Hematopoietic multipotent progenitor cell treated with erythropoietin and hydrocortisone succinate and interleukin-3 and kit ligand, for 4 days (in vitro differentiated cells): ENCODE measurements at regions not wholly inside any gene's neighbourhood (a gene's known extent, or its start where the extent isn't known, plus 50 kb on each side); places are given as distances from the start of the nearest gene placed in this dataset.

Experiments used
- DNase-seq: peaks from one replicate; pipeline ENCODE4 v3.0.0-alpha.2; 2015

DNA sequence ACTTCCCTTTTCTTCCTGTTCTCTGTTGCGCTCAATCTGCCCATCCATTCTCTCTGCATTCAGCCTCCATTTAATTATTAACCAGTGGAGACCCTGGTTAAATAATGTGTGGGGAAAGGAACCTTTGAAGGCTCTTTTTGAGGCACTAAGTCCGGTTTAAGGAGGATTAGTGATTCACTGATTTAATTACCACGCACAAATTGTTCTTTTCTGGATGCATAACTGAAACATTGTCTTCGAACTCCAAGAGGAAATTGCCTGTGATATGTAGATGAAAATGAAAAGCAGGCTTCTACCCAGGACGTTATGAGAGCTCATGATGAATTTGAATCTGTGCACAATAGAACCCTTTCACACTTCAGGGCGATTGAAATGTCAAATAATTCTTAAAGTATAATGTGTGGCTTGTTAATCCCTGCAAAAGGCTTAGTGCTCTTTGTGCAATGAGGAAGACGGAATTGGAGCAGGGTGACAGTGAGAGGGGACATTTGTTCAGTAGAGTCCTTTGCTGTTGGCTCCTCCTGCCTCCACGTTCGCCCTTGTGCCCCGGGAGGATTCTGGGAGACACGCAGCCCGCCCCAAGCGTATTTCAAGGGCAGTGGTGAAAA, 51.1 kb upstream of the ZNF236 start:
- no peak for DNase-seq

DNA sequence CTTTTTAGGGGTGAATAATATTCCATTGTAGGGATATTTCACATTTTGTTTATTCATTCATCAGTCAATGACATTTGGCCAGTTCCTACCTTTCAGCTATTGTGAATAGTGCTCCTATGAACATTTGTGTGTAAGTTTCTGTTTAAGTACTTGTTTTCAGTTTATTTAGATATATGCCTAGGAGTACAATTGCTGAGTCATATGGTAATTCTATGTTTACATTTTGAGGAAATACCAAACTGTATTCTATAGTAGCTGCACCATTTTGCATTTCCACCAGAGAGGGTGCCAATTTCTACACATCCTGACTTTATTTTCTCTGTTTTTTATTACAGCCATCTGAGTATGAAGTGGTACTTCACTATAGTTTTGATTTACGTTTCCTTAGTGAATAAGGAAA, 54.4 kb upstream of the ZNF236 start:
- DNase-seq: no peak

DNA sequence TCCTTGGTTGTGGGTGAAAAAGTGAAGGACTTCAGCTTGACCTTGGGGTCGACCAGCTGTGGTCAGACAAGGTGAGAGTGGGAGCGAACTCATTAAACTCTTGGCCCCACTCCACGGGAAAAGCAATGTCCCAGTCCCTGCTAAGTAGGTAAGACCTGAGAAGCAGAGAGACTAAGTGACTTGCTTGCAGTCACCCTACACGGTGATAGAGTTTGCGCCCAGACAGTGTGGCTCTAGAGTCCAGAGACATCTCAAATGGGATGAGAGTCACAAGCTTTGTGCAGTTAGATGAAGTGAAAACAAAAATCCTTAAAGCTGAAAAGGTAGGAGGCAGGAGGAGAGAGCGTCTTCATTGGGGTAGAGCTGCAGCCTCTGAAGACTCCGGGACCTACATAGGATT, 55.9 kb upstream of the ZNF236 start:
- no peak for DNase-seq

DNA sequence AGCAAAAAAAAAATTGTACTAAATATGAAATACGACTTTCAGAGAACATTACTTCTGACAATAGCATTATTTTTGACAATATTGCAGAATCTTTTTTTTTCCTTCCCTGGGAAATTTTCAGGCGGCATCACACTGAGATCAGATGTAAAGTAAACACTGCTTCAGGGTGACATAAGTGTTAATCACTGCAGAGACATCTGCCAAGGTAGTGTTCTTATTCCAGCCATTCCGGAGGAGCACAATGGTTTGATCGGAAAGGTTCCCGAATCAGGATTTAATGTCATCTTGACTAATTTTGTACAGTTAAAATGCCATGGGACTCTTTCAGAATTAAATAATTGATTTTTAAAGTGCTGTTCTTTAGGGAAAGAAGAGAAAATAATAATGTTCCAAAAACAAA, 56.7 kb upstream of the ZNF236 start:
- DNase-seq: no peak

DNA sequence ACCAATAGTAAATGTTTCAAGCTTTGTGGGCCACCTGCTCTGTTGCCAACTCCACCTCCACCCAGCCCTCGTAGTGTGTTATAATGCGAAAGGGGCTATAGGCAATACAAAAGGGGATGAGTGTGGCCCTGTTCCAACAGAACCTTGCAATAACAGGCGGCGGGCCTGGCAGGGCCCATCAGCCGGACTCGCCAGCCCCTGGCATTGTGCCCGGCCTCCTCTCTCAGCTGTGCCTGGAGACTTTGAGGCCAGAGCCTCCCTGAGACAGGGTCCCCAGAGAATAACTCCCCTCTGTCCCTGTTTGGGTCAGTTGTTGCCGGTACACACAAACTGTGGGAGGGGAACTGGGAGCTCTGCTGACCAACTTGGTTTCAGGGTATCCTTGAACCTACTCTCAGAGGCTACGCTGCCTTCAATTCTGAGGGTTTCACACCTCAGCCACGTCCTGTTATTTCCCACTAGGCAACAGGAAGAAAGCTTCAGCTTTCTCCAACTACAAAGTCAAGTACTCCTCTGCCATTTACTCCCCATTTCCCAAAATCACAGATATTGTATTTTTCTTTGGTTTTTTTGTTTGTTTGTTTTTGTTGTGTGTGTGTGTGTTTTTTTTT, 58.0 kb upstream of the ZNF236 start:
- no peak for DNase-seq

DNA sequence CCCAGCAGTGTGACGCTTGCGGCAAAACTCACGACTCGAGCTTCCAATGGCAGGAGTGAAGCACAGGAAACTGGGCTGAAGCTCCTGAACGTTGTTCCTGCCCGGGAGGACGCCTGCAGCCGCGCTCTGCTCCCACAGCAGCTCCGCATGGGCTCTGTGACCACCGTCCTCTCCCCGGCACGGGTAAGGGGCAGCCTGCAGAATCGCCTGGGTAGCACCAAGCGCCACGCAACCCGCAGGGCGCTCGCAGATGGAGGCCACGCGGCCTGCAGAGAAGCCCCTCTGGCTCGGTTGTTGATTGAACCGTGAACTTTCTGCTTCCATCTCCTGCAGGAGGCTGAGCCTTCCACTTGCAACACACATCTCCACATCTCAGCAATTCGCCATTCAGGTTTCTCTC, 63.3 kb upstream of the ZNF236 start:
- no peak for DNase-seq

DNA sequence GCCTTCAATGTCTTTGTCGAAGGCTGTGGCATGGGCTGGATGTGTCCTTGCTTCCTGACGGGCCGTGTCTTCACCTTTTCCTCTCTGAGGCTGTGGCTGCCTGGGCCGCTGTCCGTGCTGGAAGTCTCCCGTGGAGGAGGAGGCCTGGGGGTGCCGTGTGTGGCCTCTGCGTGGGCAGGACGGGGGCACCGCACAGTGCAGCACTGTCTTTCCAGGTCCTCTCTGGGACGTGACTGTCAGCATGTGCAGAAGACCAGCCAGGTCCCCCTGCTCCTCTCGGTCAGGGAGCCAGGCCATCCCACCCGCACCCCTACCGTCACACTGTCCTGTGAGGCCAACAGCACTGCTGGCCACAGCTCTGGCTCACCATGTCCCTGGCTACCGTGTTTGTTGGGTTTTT, 64.4 kb upstream of the ZNF236 start:
- no peak for DNase-seq

DNA sequence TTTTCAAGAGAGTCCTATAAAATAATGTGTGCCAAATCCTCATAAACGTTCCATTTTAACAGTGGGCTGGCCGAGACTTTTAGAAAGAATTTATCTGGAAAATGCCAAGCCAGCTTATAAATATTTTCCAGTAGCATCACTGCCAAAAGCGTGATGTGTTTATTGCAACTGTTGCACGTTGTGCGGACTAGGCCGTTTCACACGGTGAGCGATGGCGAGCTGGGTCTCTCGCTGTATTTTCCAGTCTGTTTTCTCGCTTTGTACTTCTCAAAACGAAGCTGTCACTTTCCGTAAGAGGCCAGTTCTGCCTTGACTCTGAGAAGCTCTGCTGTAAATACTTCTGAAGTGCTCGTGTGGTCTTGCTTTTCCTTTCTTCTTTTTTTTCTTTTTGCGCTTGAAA, 65.0 kb upstream of the ZNF236 start:
- DNase-seq: no peak

DNA sequence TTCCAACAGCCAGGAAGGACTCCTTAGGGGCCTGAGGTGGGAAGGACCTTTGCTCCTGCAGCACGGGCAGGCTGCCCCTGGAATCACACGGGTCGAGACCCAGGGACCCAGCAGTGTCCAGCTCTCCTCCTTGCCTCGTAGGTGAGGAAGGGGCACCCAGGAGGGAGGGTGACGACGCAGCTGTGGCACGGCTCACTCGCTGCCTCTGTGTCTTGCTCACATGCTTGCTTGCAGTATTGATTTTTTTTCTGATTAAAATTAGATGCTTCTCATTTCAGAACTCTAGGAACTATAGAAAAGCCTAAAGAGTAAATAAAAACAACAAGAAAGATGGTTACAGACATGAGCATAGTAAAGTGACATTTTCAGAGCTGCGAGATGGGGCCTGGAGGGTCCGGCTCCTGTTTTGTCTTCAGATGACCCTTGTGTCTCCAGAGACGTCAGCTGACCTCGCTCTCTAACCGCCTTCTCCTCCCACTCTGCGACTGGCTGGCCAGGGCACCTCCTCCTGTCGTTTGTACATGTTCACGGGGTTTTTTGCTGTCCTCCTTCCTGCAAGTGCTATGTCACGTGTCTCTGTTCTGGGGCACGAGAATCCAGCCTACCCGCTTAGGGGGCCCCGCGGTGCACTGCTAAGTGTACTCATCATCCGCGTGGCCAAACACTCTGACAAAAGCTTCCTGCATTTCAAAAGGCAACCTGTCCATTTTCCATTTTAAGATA, 65.7 kb upstream of the ZNF236 start:
- DNase-seq: no peak

DNA sequence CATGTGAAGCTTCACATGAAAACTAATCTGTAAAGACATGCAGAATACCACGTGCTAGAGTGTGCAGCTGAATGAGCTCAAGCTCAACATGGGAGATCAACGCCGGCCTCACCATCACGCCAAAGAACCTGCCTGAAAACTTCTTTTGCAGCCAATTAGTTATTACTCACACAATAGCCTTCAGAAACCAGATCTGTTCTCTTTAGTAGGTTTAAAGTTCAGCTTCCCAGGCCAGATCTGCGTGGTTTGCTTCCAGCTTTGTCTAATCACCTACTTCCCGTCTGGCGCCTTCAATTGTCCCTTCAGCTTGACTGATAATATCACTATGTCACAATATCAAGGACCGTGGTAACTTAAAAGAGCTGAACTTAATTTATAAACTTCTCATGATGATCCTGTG, 68.0 kb upstream of the ZNF236 start:
- peak; percentile 22 for DNase-seq

DNA sequence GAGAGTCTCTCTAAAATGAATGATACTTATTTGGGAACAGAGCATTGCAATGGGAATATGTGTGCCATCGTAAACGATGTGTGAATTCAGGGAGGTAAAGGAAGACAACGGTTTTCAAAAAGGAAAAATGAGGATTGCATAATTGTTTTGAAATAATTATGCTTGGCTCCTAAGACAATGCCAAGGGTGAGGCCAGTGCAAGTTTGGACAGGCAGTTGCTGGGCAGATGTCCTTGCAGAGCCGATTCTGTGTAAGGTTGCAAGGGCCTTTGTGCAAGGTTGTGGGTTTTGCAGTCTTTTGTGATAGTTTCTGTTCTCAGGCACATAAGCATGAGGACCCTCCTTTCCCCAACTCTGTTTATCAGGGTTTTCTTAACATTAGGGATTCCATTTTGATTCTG, 70.0 kb upstream of the ZNF236 start:
- no peak for DNase-seq

DNA sequence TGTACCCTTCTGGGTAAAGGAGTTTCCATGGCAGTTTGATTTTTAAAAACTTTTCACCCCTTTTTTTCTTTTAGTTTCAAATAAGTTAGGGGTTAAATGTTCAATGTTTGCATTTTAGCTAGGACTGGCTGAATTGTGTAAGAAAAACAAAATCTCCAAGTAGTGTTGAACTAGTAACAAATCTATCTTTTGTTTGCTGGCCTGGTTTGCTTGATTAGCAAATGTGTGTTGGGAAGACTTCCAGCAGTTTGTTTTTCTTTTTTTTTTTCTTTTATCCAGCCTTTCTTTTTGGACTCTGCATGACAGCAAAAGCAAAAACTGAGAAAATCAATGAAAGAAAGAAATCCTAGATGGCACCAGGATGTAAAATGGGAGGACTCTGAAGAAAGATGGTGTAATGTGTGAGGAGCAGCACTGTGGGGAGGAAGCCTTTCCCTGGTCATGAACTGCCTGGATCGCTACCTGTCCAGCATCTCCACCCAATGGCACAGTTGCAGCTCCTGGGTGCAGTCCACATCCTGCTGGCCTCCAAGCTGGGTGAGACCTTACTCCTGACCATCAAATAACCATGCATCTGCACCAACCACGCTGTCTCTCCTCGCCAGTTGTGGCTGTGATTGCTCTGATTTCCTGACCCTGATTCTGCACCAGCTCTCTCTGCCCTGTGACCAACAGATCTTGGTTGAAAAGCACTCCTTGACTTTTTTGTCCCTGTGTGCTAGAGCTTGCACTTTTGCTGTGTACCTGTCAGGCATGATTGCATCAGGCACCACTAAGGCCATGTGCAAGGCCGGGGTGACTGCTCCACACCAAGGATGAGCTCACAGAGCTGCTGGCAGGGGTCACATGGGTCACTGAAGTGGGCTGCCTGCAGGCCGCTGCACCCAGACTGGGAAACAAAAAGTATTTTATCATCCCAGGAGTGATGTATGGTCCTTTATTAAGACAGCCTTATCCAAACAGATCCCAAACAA, 71.2 kb upstream of the ZNF236 start:
- no peak for DNase-seq

DNA sequence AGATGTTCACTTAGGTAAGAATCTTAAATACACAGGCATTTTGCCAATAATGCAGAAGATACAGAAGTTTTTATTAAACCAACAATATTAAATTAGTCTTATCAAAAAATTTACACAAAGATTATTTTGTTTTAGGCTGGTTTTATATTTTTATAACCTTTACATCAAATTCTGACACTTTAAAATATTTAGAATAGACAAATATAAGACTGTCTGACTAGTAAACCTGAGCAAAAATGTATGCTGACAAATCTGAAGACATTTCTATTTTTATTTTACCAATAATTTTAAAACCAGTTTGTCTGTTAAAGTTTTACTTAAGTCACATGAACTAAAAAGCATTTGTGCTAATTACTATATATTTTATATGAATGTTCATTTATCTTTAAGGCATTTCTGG, 72.1 kb upstream of the ZNF236 start:
- no peak for DNase-seq

DNA sequence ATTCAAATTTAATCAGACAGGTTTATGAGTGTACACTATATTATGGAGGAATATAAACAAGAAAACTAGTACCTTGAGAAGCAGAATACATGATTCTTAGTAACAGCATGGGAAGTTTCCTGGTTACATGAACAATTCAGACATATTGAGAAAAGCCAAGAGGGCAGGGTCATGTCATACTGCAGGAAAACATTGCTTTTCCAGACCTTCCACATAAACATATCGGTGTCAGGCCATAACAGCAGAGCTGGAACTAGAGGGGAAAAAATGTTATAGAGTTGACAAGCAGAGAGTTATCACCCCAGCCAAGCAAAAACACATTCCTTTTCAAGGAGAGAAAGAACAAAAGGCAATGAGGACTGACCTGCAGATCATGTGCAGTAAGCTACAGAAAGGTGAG, 74.7 kb upstream of the ZNF236 start:
- DNase-seq: no peak

DNA sequence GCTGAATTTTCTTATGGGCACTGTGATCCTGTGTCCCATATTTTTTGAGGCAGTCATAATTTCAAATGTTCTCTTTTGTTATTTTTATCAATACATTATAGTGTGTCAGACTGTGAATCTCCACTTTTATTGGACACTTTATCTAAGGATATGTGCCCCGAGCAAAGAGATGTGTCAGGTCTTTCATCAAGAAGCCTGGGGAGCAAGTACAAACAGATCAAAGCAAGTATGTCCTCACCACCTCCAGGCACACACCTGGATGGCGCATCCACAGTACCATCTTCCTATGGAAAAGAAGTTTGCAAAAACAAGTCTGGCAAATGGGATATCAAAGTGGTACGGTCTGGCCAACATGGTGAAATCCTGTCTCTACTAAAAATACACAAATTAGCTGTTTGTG, 81.0 kb upstream of the ZNF236 start:
- no peak for DNase-seq

DNA sequence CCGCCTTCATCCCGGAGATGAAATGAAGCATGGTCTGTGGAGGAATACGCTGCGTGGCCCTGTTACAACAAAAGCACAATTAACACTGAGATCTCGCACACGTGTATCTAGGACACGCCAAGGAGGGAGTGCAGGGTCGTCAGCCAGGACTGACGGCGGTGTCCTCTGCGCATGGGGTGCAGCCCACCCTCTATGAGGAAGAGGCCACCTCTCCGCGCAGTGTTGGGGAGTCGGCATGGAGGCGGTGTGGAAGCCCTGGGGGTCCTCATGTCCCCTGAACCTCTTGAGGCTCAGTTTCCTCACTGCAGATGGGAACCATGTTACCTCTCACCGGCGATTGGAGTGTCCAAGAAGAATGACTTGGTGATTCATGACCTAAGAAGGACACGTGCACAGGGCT, 86.0 kb upstream of the ZNF236 start:
- DNase-seq: no peak

DNA sequence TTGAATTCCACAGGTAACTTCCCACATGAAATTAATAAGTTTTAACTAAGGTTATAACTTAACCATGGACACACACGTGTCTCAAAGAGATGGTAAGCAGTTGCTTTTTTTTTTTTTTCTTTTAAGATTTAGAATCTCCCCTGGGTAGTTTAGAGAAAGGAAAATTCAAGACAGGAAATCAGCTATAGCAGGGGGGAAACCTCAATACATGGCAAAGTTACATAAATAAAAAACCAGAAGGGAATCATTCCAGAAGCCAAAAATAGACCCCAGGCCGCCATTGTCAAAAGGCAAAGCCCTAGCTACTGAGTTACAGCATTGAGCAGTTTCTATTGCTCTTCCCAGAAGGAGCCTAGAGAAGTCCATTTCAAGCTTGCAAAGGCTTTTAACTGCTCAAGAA, 91.5 kb upstream of the ZNF236 start:
- no peak for DNase-seq

DNA sequence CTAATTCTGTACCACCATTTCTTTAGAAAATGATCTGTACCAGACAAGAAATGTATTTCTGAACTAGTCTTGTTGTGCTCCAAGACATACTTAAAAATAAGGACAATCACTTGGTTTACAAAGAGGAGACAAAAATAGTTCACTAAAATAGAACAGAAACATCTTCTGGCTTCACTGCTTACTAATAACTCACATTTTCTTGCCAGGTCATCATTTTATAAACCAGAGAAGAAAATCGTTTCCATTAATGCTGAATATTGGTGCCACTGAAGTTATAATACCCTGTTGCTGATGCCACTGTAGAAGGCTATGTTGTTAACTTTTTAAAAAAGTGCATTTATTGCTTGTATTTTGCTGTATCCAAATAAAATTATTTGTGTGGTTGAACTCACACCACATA, 94.8 kb upstream of the ZNF236 start:
- DNase-seq: no peak

DNA sequence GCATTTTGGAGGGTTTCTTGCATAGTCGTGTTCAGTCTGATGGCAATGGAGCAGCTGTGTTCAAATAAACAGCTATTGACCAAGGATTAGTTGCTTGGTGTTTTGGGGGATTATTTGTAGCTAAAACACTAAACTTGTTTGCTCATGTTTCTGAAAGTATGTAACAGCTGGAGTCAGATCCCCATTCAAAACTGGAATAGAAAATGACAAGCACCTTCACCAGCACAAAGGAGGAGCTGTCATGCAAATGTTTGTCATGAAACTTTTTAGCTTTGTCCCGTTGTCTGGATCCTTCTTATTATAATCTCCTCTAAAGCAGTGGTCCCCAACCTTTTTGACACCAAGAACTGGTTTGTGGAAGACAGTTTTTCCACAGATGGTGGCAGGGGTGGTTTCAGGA, 96.9 kb upstream of the ZNF236 start:
- DNase-seq: no peak

DNA sequence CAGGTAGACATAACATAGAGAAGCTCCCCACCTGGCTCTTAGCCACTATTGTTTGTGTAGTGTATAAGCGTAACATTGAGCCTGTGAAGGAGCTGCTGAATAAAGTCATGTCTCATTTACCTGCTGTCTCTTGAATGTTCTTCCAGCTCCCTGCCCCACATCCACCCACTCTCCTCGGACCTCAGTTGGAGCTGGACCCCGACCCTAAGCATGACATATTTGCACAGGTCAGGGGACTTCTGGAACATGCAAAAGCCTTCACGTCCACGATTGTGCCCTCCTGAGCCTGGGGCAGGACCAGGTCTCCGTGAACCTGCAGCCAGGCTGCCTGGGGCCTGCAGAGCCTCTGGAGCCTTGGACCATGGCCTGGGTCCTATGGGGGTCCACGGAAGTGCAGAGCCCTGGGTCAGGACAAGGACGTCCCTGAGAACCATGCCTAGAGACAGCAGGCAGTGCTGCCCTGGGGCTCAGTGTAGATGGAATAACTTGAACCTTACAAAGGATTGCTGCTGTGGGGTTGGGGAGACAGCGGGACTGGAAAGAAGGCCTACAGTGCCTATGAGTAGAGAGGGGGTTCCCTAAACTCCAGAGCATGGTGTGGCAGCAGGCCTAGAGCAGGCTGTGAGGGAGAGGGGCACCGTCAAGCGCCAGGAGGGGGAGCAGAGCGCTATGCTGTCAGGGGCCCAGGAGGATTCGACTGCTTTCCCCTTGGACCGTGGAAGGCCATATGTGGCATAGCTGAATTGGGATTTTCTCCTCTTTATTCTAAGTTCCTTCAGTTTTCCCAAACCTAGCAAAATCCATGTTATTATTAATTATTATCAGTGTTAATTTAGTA, 99.9 kb upstream of the ZNF236 start:
- no peak for DNase-seq

DNA sequence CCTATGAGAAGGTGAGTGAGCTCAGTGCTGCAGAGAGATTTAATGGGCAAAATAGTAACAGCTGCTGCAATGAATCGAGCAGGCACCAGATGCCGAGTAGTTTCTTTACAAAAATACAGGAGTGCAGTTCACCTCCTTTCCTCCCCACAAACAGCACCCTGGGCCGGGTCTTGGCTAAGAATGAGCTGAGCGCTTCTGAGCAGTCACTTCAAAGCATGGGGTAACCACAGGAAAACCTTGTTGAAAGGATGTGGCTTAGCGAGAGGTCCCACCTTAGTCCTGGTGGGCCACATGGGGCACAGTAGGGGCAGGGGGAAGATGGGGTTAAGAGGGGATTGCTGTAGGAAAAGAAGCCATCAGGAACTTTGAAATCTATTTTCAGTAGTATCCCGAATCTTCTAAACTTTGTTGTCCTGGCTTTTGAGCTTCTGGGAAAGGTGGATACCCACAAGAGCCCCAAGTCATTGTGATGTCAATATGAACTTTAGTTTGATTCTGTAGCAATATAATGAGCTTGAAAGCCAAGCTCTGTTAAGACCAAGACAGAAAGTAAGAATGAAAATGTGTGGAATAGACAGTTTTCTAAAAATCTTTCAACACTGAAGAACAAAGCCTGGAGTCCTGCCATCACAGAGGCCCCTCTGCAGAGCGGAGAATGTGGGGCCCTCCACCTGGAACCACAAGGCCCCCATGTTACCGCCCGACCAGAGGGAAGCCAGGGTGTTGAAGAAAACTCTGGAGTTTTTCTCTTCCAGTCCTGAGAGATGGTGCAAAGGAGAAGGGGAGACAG, 101.0 kb upstream of the ZNF236 start:
- peak; percentile 18 for DNase-seq

DNA sequence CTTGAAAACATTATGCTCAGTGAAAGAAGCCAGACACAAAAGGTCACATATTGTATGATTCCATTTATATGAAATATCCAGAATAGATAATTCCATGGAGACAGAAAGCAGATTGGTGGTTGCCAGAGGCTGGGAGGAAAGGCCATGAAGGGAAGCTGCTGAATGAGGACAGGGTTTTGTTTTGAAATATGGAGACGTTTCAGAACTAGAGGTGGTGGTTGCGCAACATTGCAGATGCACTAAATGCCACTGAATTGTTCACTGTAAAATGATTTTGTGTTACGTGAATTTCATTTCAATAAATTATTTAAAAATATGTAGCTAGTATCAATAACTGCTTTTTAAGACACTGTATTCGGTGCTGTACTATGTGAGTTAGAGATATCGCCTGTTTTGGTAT, 101.7 kb upstream of the ZNF236 start:
- DNase-seq: peak; percentile 33
